ENCODE measurements at regions not wholly inside any gene's neighbourhood (a gene's known extent, or its start where the extent isn't known, plus 50 kb on each side); places are given as distances from the start of the nearest gene placed in this dataset.

- TF ChIP-seq TSHZ2 (CRISPR knock-in tag; IDR thresholded peaks at IDR 0.05) (no peak), TOX (CRISPR knock-in tag; IDR thresholded peaks at IDR 0.05; ENCODE audit: borderline replicate concordance) (no peak), ESRRG (CRISPR knock-in tag; IDR thresholded peaks at IDR 0.05) (no peak)
These were observed 135.6 kb upstream of the SUCLG2 start for GRCh38 chr3:67790043-67790442.

Measured in SK-N-SH treated with all-trans-retinoic acid at 6 μM for 48 hours (cell line).